ENCODE measurements at regions not wholly inside any gene's neighbourhood (a gene's known extent, or its start where the extent isn't known, plus 50 kb on each side); places are given as distances from the start of the nearest gene placed in this dataset.

GRCh38 chr11:70625051-70625450, 226.7 kb downstream of the CTTN start:
- no peak overlapping the region for H3K27ac ChIP-seq (ENCODE audit: insufficient read length, low read depth, low read length)
- no peak for TF ChIP-seq CTCF (conservative IDR thresholded peaks at IDR 0.05)
- peaks cover 0 to 3% (median 0%) of the 10 kb centered on the region in 3 experiments; a peak in 2 of 7 replicates for H3K36me3 Mint-ChIP-seq (ENCODE audit: insufficient read depth in 1 of 3, low read depth in 3 of 3)
- no peak overlapping the region for H3T11ph ChIP-seq (ENCODE audit: low read length)
- H4K5ac ChIP-seq (ENCODE audit: insufficient read length, low read depth, low read length), result no peak overlapping the region
- H2AFZ ChIP-seq (ENCODE audit: low read length), result no peak overlapping the region
- H2AK5ac ChIP-seq (ENCODE audit: insufficient read length, low read length), result no peak overlapping the region
- no peak overlapping the region for H3K9ac ChIP-seq (ENCODE audit: extremely low read depth, insufficient read length, low read length)
- no peaks in the 10 kb centered on the region for H3K9me3 ChIP-seq (ENCODE audit: control insufficient read depth, low read depth, low read length)
- no peak for DNase-seq
- no peak overlapping the region for H2BK120ac ChIP-seq (ENCODE audit: low read depth, low read length, poor library complexity, severe bottlenecking)
- H3K4ac ChIP-seq (ENCODE audit: low read depth, low read length), result no peak overlapping the region
- no peak overlapping the region for H4K91ac ChIP-seq (ENCODE audit: insufficient read length, low read depth, low read length)
- H3K56ac ChIP-seq (ENCODE audit: insufficient read length, low read depth, low read length), result no peak overlapping the region
- H2BK15ac ChIP-seq (ENCODE audit: low read depth, low read length), result no peak overlapping the region
- no peak overlapping the region for H3K4me3 Mint-ChIP-seq
- H3K23me2 ChIP-seq (ENCODE audit: insufficient read length, low read depth, low read length, poor library complexity, severe bottlenecking), result no peaks in the 10 kb centered on the region
- no peaks in the 10 kb centered on the region for H3K27me3 ChIP-seq (ENCODE audit: insufficient read depth, low read length)
- H3K23ac ChIP-seq (ENCODE audit: insufficient read length, low read depth, low read length), result no peak overlapping the region
- H3K27me3 Mint-ChIP-seq (ENCODE audit: low read depth), result no peaks in the 10 kb centered on the region; the same call in none of the 2 replicates
- no peak overlapping the region for H2BK12ac ChIP-seq (ENCODE audit: insufficient read length, low read depth, low read length)
- no peaks in the 10 kb centered on the region for H3K9me3 Mint-ChIP-seq
- H3K79me1 ChIP-seq (ENCODE audit: insufficient read depth, low read depth, low read length, poor library complexity, severe bottlenecking), result no peaks in the 10 kb centered on the region
- H3K79me2 ChIP-seq (ENCODE audit: insufficient read depth, low read length), result peaks cover 2% of the 10 kb centered on the region; the same call in 1 of the 2 replicates
- no peak overlapping the region for H4K8ac ChIP-seq (replicated peaks; ENCODE audit: insufficient read length, low read depth, low read length)
- H3K18ac ChIP-seq (ENCODE audit: insufficient read length, low read depth, low read length), result no peak overlapping the region
- H3K4me2 ChIP-seq (ENCODE audit: insufficient read depth, insufficient read length, low read length), result no peak overlapping the region
- H2BK5ac ChIP-seq (ENCODE audit: insufficient read length, low read length), result no peak overlapping the region
- H3K27ac Mint-ChIP-seq, result no peak overlapping the region
- H3K4me1 ChIP-seq (ENCODE audit: insufficient read depth, low read length), result no peaks in the 10 kb centered on the region
- H2BK20ac ChIP-seq (ENCODE audit: low read depth, low read length, poor library complexity, severe bottlenecking), result no peak overlapping the region
- H4K20me1 ChIP-seq (ENCODE audit: control insufficient read depth, insufficient read depth, insufficient read length), result no peaks in the 10 kb centered on the region
- WGBS (ENCODE audit: extremely low coverage, insufficient read length, low lambda C conversion rate), result no CpG with 5 or more reads among the region's 7 CpGs
- H3K14ac ChIP-seq (ENCODE audit: insufficient read depth, low read length), result no peak overlapping the region; the same call in 1 of the 2 replicates
- peaks cover 10 to 16% of the 10 kb centered on the region in 2 experiments for H3K4me1 Mint-ChIP-seq
